K562 (cell line): ENCODE measurements at regions not wholly inside any gene's neighbourhood (a gene's known extent, or its start where the extent isn't known, plus 50 kb on each side); places are given as distances from the start of the nearest gene placed in this dataset.

ENCODE experiments used
- ATAC-seq: fragments of 200-7000 bp; cut with Tn5 transposase; 3 replicates; pipeline ENCODE4 v1.9.1; 2020; ENCODE audit warnings: moderate library complexity
- BruUV-seq: library from RNA; stranded (reverse); fragments of 400-500 nt; replicated peaks from 2 replicates; lab custom pipeline; 2021; lab: Mats Ljungman, UMichigan
- CTCF ChIA-PET: fragments of 300-600 bp; formaldehyde crosslinking; extraction: SDS; loops from one replicate; lab custom pipeline; 2021; ENCODE audit warnings: low intra/inter-chr PET ratio; lab: Yijun Ruan, JAX
- POLR2A ChIA-PET: fragments of 300-600, 350-650 bp; sonication (Branson Sonifier 250); formaldehyde crosslinking; extraction: SDS; loops from one replicate; lab custom pipeline; 2021; ENCODE audit warnings: antibody characterized with exemption, inconsistent platforms; lab: Yijun Ruan, JAX
- DNase-seq, 4 experiments: peaks; one replicate each; pipeline versions ENCODE4 v3.0.0 to v3.0.0-alpha.2; 2011 to 2018; ENCODE audit warnings: low spot score in 3 of 4, mixed read lengths in 3 of 4; ENCODE audit errors: extremely low read depth in 1 of 4
- FAIRE-seq: peaks from 2 replicates; lab custom pipeline; 2011; peaks lifted over from hg19 to GRCh38; lab: Jason Lieb, UNC
- H2AFZ ChIP-seq: 2 replicates; pipeline ENCODE4 v1.6.0; 2011; ENCODE audit warnings: low read depth, low read length, control low read depth, inconsistent platforms
- H3K27ac ChIP-seq: fragments of 200-600 bp; 3 replicates; pipeline ENCODE4 v1.8.0; 2011; ENCODE audit warnings: low read depth, mild to moderate bottlenecking, control low read depth, inconsistent platforms, low read length, moderate library complexity, mixed read lengths; ENCODE audit errors: extremely low read depth
- H3K27me3 ChIP-seq, 2 experiments: fragments of 300-600 bp in 1 of 2; 2 replicates in 1 of 2; 3 replicates in 1 of 2; pipeline versions ENCODE4 v1.6.0 to v1.8.0; 2011; ENCODE audit warnings: inconsistent platforms in 2 of 2, low read length in 2 of 2, mild to moderate bottlenecking in 1 of 2, mixed read lengths in 1 of 2, moderate library complexity in 1 of 2; ENCODE audit not compliant: control insufficient read depth in 2 of 2, insufficient read depth in 2 of 2
- H3K36me3 ChIP-seq: fragments of 300-600 bp; 3 replicates; pipeline ENCODE4 v1.8.0; 2011; ENCODE audit warnings: mild to moderate bottlenecking, low read length, inconsistent platforms; ENCODE audit not compliant: control insufficient read depth, insufficient read depth
- H3K4me1 ChIP-seq, 2 experiments: fragments of 200-600 bp in 1 of 2; replicated peaks in 1 of 2; 2 replicates in 1 of 2; 3 replicates in 1 of 2; pipeline versions ENCODE4 v1.5.1 to v1.8.0; 2011; ENCODE audit warnings: inconsistent platforms in 2 of 2, low read length in 2 of 2, mild to moderate bottlenecking in 1 of 2, mixed read lengths in 1 of 2, moderate library complexity in 1 of 2; ENCODE audit not compliant: control insufficient read depth in 2 of 2, insufficient read depth in 2 of 2
- H3K4me2 ChIP-seq: 2 replicates; pipeline ENCODE4 v1.6.1; 2011; ENCODE audit warnings: low read length, control low read depth, inconsistent platforms, mixed read lengths; ENCODE audit not compliant: insufficient read depth
- H3K4me3 ChIP-seq: fragments of 200-600 bp; sonication (generic), shearing (Covaris generic); 2 replicates; pipeline ENCODE4 v1.5.1; 2016; ENCODE audit warnings: control low read depth, inconsistent platforms
- H3K79me2 ChIP-seq: fragments of 200-600 bp; 3 replicates; pipeline ENCODE4 v1.8.0; 2011; ENCODE audit warnings: low read length, inconsistent platforms; ENCODE audit not compliant: control insufficient read depth, insufficient read depth
- H3K9ac ChIP-seq, 2 experiments: 2 replicates each; pipeline versions ENCODE4 v1.6.0 to v1.6.1; 2011; ENCODE audit warnings: low read depth in 2 of 2, low read length in 2 of 2, control low read depth in 1 of 2, inconsistent platforms in 1 of 2, mild to moderate bottlenecking in 1 of 2, mixed read lengths in 1 of 2; ENCODE audit not compliant: insufficient read depth in 1 of 2
- H3K9me1 ChIP-seq: one replicate; pipeline ENCODE4 v1.6.0; 2011; ENCODE audit warnings: inconsistent platforms, mild to moderate bottlenecking, low read length, moderate library complexity; ENCODE audit not compliant: control insufficient read depth, insufficient read depth
- H3K9me3 ChIP-seq: replicated peaks from 2 replicates; pipeline ENCODE4 v1.5.1; 2011; ENCODE audit warnings: low read depth, low read length, inconsistent platforms; ENCODE audit not compliant: control insufficient read depth, insufficient read depth
- H4K20me1 ChIP-seq: replicated peaks from 2 replicates; pipeline ENCODE4 v1.6.1; 2011; ENCODE audit warnings: low read length, inconsistent platforms, mixed read lengths; ENCODE audit not compliant: control insufficient read depth, insufficient read depth
- ARNT ChIP-seq, 2 experiments: fragments of 450-650 bp; IDR thresholded peaks; 2 replicates each; pipeline ENCODE4 v1.6.1; 2016; ENCODE audit warnings: mild to moderate bottlenecking in 1 of 2
- BCL6 ChIP-seq: fragments of 250-450 bp; sonication (Bioruptor Pico); IDR thresholded peaks from 2 replicates; pipeline ENCODE4 v1.4.0; 2020
- BMI1 ChIP-seq: fragments of 150-350 bp; IDR thresholded peaks from 2 replicates; pipeline ENCODE4 v1.6.1; 2014; ENCODE audit warnings: low read length
- BRF1 ChIP-seq: IDR thresholded peaks from 3 replicates; pipeline ENCODE4 v1.6.1; 2011; ENCODE audit warnings: borderline replicate concordance, mild to moderate bottlenecking; ENCODE audit not compliant: insufficient read length; ENCODE audit errors: extremely low read depth
- FOSL1 ChIP-seq: fragments of 200-800 bp; sonication (Bioruptor generic); conservative IDR thresholded peaks from 2 replicates; pipeline ENCODE4 v1.6.1; 2016; ENCODE audit warnings: missing genetic modification characterization, missing compliant biosample characterization
- NONO ChIP-seq, 2 experiments: fragments of 200-400 bp in 1 of 2; fragments of 450-650 bp in 1 of 2; formaldehyde crosslinking in 1 of 2; IDR thresholded peaks; 2 replicates each; pipeline ENCODE4 v1.6.1; 2017; ENCODE audit warnings: low read depth in 2 of 2, mild to moderate bottlenecking in 2 of 2, moderate library complexity in 2 of 2, low read length in 1 of 2
- POLR2A ChIP-seq: fragments of 450-650 bp; conservative IDR thresholded peaks from 2 replicates; pipeline ENCODE4 v1.6.1; 2016
- ZSCAN32 ChIP-seq: fragments of 450-650 bp; formaldehyde crosslinking; IDR thresholded peaks from 2 replicates; pipeline ENCODE4 v1.4.0; 2020; ENCODE audit warnings: mild to moderate bottlenecking, moderate library complexity
- WGBS: fragments of 100-300 bp; shearing (Covaris generic); methylation state at CpG from one replicate; pipeline ENCODE4 v1.1.6; 2016; ENCODE audit warnings: low coverage, mixed read lengths; ENCODE audit not compliant: insufficient coverage; ENCODE audit errors: missing lambda C conversion rate; 5-methylcytosine and 5-hydroxymethylcytosine counted together
- in situ Hi-C: fragments of 300-500 bp; cut with MboI; formaldehyde crosslinking; loops from 4 replicates; pipeline ENCODE4 v1.15.0; 2018; ENCODE audit warnings: inconsistent platforms, mixed read lengths
- intact Hi-C: fragments of 100-400 bp; cut with micrococcal nuclease; formaldehyde crosslinking; loops from 2 replicates; pipeline ENCODE4 v1.14.2; 2022
- TF ChIP-seq, protein P1 (sequence below), 2 experiments: IDR thresholded peaks in 1 of 2; conservative IDR thresholded peaks in 1 of 2; 2 replicates each; pipeline ENCODE4 v1.6.1; 2016; ENCODE audit warnings: low read depth in 2 of 2, mild to moderate bottlenecking in 1 of 2, missing compliant biosample characterization in 1 of 2, missing genetic modification characterization in 1 of 2, moderate library complexity in 1 of 2

DNA sequence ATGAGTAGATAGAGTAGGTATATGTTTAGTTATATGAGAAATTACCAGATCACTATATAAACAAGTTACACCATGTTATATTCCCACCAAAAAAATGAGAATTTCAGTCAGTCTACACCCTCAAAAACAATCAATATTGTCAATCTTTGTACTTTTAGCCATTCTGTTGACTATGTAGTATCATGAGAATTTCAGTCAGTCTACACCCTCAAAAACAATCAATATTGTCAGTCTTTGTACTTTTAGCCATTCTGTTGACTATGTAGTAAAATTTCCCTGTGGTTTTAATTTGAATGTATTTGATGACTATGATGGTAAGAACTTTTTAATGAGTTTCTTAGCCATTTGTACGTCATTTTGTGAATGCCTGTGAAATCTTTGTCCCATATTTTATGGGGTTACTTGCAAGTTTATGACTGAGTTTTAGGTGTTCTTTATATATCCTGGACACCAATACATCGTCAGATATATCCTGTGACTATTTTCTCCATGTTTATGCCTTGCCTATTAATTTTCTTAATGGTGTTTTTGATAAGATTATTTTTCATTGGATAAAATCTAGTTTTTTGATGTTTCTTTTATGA, 528.4 kb upstream of the SPHKAP start:
- Histone ChIP-seq H3K36me3 (no peaks in the 10 kb centered on the region), H3K4me1 (no peaks in the 10 kb centered on the region), H3K9me3 (no peaks in the 10 kb centered on the region), H3K27ac (no peak overlapping the region), H3K9me1 (no peaks in the 10 kb centered on the region), H3K27me3 (no peaks in the 10 kb centered on the region), H4K20me1 (no peaks in the 10 kb centered on the region), H3K9ac (no peak overlapping the region), H3K79me2 (no peaks in the 10 kb centered on the region), H3K4me3 (no peak overlapping the region), H3K4me2 (no peak overlapping the region), H2AFZ (no peak overlapping the region)
- in situ Hi-C loops (no loop called here), intact Hi-C loops (no loop called here)
- BruUV-seq = no TSS peak
- TF ChIP-seq, protein P1, sequence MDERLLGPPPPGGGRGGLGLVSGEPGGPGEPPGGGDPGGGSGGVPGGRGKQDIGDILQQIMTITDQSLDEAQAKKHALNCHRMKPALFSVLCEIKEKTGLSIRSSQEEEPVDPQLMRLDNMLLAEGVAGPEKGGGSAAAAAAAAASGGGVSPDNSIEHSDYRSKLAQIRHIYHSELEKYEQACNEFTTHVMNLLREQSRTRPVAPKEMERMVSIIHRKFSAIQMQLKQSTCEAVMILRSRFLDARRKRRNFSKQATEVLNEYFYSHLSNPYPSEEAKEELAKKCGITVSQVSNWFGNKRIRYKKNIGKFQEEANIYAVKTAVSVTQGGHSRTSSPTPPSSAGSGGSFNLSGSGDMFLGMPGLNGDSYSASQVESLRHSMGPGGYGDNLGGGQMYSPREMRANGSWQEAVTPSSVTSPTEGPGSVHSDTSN (CRISPR knock-in tag; IDR thresholded peaks at IDR 0.05; ENCODE audit: low read depth) = no peak
- TF ChIP-seq, protein P1 (tag; conservative IDR thresholded peaks at IDR 0.05; ENCODE audit: low read depth) = no peak
- TF ChIP-seq POLR2A (no peak), NONO (IDR thresholded peaks at IDR 0.05; ENCODE audit: low read depth in 2 of 2, low read length in 1 of 2) (no peak), BCL6 (no peak), ZSCAN32 (no peak), FOSL1 (no peak), BRF1 (no peak), ARNT (IDR thresholded peaks at IDR 0.05) (no peak), BMI1 (no peak)
- WGBS = 0% methylated on average over 2 of the region's 2 CpGs
- ChIA-PET CTCF (no interaction called here), POLR2A (no interaction called here)
- ATAC-seq (no peak), FAIRE-seq (no peak), DNase-seq (no peak)
